Spinal cord (tissue), 9 donors: ENCODE measurements at regions not wholly inside any gene's neighbourhood (a gene's known extent, or its start where the extent isn't known, plus 50 kb on each side); places are given as distances from the start of the nearest gene placed in this dataset.
A peak's percentile ranks its signal among the peaks of the same experiment; 100 is the strongest.

Experiments
- DNase-seq, 6 donors: peaks; one replicate each; pipeline versions ENCODE4 v3.0.0 to v3.0.0-alpha.2; 2013 to 2015; ENCODE audit warnings: low spot score in 6 of 6, low read depth in 4 of 6
- H3K27ac ChIP-seq: one replicate; pipeline ENCODE4 v1.5.1; 2013; ENCODE audit warnings: low read depth, low read length, control low read depth
- H3K27me3 ChIP-seq: one replicate; pipeline ENCODE4 v1.6.1; 2013; ENCODE audit warnings: low read length; ENCODE audit not compliant: control insufficient read depth, insufficient read depth
- H3K36me3 ChIP-seq: one replicate; pipeline ENCODE4 v1.6.1; 2013; ENCODE audit warnings: low read length; ENCODE audit not compliant: control insufficient read depth, insufficient read depth
- H3K4me1 ChIP-seq: one replicate; pipeline ENCODE4 v1.6.1; 2013; ENCODE audit warnings: low read length; ENCODE audit not compliant: control insufficient read depth, insufficient read depth
- H3K4me3 ChIP-seq: one replicate; pipeline ENCODE4 v1.5.1; 2013; ENCODE audit warnings: low read depth, low read length, control low read depth
- H3K9me3 ChIP-seq: one replicate; pipeline ENCODE4 v1.6.1; 2013; ENCODE audit warnings: low read length; ENCODE audit not compliant: control insufficient read depth, insufficient read depth
- WGBS: methylation state at CpG from one replicate; pipeline ENCODE4 v1.1.5; 2013; ENCODE audit warnings: missing lambda C conversion rate; ENCODE audit not compliant: insufficient coverage; 5-methylcytosine and 5-hydroxymethylcytosine counted together
- donor health status: healthy.

DNA sequence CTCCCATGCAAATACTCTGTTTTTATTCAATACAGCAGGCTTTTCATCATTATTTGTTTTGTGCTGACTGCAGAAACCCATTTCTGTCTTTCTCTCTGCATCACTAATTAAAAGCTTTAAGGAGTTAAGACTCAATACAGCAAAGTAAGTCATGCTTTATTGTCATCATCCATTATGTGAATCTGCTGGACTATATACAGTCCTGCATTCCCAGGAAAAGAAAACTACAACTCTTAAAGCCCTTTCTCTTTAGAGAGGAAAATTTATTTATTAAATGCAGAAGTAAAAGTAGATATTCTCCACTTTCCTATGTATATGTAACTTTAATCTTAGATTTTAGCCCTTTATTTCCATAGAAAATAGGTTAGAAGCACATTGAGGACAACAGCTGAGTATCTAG is 706.6 kb upstream of the RGMB start:
- Histone ChIP-seq H3K27me3 (no peaks in the 10 kb centered on the region), H3K4me1 (peaks cover 5% of the 10 kb centered on the region), H3K4me3 (no peak overlapping the region), H3K27ac (no peak overlapping the region), H3K36me3 (no peaks in the 10 kb centered on the region), H3K9me3 (no peaks in the 10 kb centered on the region)
- no peak for DNase-seq

DNA sequence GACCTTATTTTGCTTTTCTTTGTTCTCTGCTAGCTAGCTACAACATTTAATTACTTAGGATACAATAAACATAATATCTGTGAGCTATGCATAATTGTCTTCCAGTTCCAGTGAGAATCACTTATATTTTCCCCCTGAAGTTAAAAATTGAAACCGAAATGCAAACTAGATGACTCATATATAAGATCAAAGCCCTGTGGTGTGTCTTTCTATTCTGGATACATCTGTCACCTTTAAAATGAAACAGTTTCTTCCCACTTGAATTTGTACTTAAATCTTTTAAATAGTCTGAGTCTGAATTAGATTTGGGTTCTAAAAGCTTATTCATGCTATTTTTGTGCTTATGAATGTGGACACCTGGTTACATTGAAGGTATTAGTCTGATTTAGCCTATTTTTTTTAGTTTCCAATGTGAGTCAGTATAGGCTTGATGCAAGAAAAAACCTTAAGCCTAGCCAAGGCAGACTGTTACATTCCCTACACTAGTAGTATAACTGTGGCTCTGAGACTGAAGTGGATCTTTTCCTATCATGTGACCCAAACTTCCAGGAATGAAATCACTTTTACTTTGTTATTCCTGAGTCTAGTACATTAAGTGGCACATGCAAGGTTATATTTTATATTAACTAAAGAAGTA is 703.5 kb upstream of the RGMB start:
- H3K27ac ChIP-seq = no peak overlapping the region
- no peaks in the 10 kb centered on the region for H3K27me3 ChIP-seq
- H3K4me3 ChIP-seq = no peak overlapping the region
- H3K36me3 ChIP-seq = no peaks in the 10 kb centered on the region
- WGBS = no CpG with 5 or more reads among the region's 1 CpG
- DNase-seq = peak in 1 of 6 donors; percentile 66
- H3K4me1 ChIP-seq = no peaks in the 10 kb centered on the region
- no peaks in the 10 kb centered on the region for H3K9me3 ChIP-seq

DNA sequence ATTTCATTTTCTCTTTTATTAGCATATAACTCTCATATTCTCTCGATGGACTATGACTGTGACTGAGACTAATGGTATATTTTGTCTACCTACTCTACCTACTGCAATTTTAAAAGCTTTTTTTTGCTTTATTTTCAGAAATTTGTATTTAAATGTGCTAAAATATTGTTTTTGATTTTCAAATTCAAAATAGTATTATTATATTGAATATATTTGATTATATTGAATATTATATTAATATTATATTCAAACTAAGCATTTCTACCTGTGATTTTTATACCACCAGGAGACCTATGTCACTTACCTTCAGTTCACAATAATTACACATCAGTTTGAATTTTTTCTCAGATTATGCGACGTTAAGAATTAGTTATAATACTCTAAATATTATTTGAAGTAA is 700.5 kb upstream of the RGMB start:
- no peak for DNase-seq
- Histone ChIP-seq H3K9me3 (no peaks in the 10 kb centered on the region), H3K27ac (no peak overlapping the region), H3K4me3 (no peak overlapping the region), H3K27me3 (no peaks in the 10 kb centered on the region), H3K36me3 (no peaks in the 10 kb centered on the region), H3K4me1 (no peaks in the 10 kb centered on the region)
- no CpG with 5 or more reads among the region's 3 CpGs for WGBS

DNA sequence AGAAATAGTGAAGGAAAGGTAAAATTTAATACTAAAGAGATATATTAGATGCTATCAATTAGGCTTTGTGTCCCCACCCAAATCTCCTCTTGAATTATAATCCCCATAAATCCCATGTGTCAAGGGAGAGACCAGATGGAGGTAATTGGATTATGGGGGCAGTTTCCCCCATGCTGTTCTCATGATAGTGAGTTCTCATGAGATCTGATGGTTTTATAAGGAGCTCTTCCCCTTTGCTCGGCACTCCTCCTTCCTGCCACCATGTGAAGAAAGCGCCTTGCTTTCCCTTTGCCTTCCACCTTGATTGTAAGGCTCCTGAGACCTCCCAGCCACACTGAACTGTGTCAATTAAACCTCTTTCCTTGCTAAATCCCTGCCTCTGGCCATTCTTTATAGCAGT is 697.0 kb upstream of the RGMB start:
- 40% methylated on average over 2 of the region's 2 CpGs for WGBS
- H3K27ac ChIP-seq = no peak overlapping the region
- no peaks in the 10 kb centered on the region for H3K9me3 ChIP-seq
- no peaks in the 10 kb centered on the region for H3K36me3 ChIP-seq
- no peaks in the 10 kb centered on the region for H3K4me1 ChIP-seq
- no peak for DNase-seq
- H3K27me3 ChIP-seq = no peaks in the 10 kb centered on the region
- H3K4me3 ChIP-seq = no peak overlapping the region

GRCh38 chr5:98085593-98085992 is 687.9 kb upstream of the RGMB start:
- Histone ChIP-seq H3K27me3 (no peaks in the 10 kb centered on the region), H3K4me3 (no peak overlapping the region), H3K36me3 (no peaks in the 10 kb centered on the region), H3K9me3 (no peaks in the 10 kb centered on the region), H3K27ac (no peak overlapping the region), H3K4me1 (no peaks in the 10 kb centered on the region)
- no peak for DNase-seq
- WGBS = no CpG with 5 or more reads among the region's 4 CpGs

DNA sequence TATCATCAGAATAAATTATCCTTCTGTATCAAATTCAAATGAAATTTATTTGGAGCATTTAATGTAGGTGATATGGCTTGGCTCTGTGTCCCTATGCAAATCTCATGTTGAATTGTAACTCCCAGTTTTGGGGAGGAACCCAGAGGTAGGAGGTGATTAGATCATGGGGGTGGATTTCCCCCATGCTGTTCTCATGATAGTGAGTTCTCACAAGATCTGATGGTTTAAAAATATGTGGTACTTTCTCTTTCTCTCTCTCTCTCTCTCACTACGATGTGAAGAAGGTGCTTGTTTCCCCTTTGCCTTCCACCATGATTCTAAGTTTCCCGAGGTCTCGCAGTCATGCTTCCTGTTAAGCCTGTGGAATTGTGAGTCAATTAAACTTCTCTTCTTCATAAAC is 678.4 kb upstream of the RGMB start:
- Histone ChIP-seq H3K36me3 (no peaks in the 10 kb centered on the region), H3K27me3 (no peaks in the 10 kb centered on the region), H3K9me3 (no peaks in the 10 kb centered on the region), H3K4me1 (no peaks in the 10 kb centered on the region), H3K4me3 (no peak overlapping the region), H3K27ac (no peak overlapping the region)
- DNase-seq = no peak
- no CpG with 5 or more reads among the region's 3 CpGs for WGBS

DNA sequence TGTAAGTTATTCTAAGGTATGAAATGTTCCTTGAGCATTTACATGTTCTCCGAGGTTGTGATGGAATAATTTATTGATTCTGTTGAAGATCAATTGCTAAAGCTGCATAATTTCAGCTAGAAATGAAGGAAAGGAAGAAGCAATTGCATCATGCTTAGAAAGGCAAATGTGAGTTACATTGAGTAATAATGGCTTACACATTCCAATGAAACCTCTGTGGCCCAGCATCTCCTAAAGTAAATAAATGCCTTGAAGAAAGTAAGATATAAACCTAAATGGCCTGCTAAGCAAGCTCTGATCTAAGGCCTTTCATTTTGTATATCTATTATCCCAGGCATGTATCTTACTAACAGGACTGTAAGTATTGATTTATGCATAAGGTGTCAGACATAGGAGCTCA is 677.3 kb upstream of the RGMB start:
- Histone ChIP-seq H3K9me3 (no peaks in the 10 kb centered on the region), H3K27me3 (no peaks in the 10 kb centered on the region), H3K4me1 (no peaks in the 10 kb centered on the region), H3K4me3 (no peak overlapping the region), H3K27ac (no peak overlapping the region), H3K36me3 (no peaks in the 10 kb centered on the region)
- WGBS = no CpG with 5 or more reads among the region's 1 CpG
- DNase-seq = no peak

- no peak overlapping the region for H3K27ac ChIP-seq
- no peak for DNase-seq
- 80% methylated on average over 1 of the region's 3 CpGs for WGBS
- H3K9me3 ChIP-seq = no peaks in the 10 kb centered on the region
- no peaks in the 10 kb centered on the region for H3K27me3 ChIP-seq
- H3K4me3 ChIP-seq = no peak overlapping the region
- no peaks in the 10 kb centered on the region for H3K36me3 ChIP-seq
- H3K4me1 ChIP-seq = no peaks in the 10 kb centered on the region
Measured at GRCh38 chr5:98099448-98100105, 673.9 kb upstream of the RGMB start.

- H3K27ac ChIP-seq = no peak overlapping the region
- no peak overlapping the region for H3K4me3 ChIP-seq
- no peaks in the 10 kb centered on the region for H3K9me3 ChIP-seq
- no peak for DNase-seq
- H3K27me3 ChIP-seq = no peaks in the 10 kb centered on the region
- no peaks in the 10 kb centered on the region for H3K36me3 ChIP-seq
- H3K4me1 ChIP-seq = no peaks in the 10 kb centered on the region
Measured at GRCh38 chr5:98101131-98101530, 672.3 kb upstream of the RGMB start.

- no peaks in the 10 kb centered on the region for H3K9me3 ChIP-seq
- no peak for DNase-seq
- H3K4me3 ChIP-seq = no peak overlapping the region
- no peaks in the 10 kb centered on the region for H3K4me1 ChIP-seq
- no peak overlapping the region for H3K27ac ChIP-seq
- no CpG with 5 or more reads among the region's 3 CpGs for WGBS
- no peaks in the 10 kb centered on the region for H3K36me3 ChIP-seq
- H3K27me3 ChIP-seq = no peaks in the 10 kb centered on the region
Measured at GRCh38 chr5:98102936-98103335, 670.5 kb upstream of the RGMB start.
